DND-41 (cell line): ENCODE measurements at regions not wholly inside any gene's neighbourhood (a gene's known extent, or its start where the extent isn't known, plus 50 kb on each side); places are given as distances from the start of the nearest gene placed in this dataset.

Experiments
- ATAC-seq: fragments of 200-7000 bp; cut with Tn5 transposase; 3 replicates; pipeline ENCODE4 v1.9.1; 2021; ENCODE audit warnings: low read depth; ENCODE audit not compliant: insufficient read depth
- DNase-seq: peaks from one replicate; pipeline ENCODE4 v3.0.0-alpha.2; 2020
- H2AFZ ChIP-seq: 2 replicates; pipeline ENCODE4 v1.6.0; 2012; ENCODE audit warnings: low read depth, low read length
- H3K27ac ChIP-seq: 2 replicates; pipeline ENCODE4 v1.5.1; 2012; ENCODE audit warnings: low read length, inconsistent platforms
- H3K27me3 ChIP-seq: fragments of 200-600 bp; sonication (generic); 2 replicates; pipeline ENCODE4 v1.6.0; 2012; ENCODE audit warnings: low read length, mild to moderate bottlenecking, inconsistent platforms; ENCODE audit not compliant: insufficient read depth, poor library complexity
- H3K36me3 ChIP-seq: 2 replicates; pipeline ENCODE4 v1.5.1; 2012; ENCODE audit warnings: low read length, inconsistent platforms; ENCODE audit not compliant: insufficient read depth
- H3K4me1 ChIP-seq: 2 replicates; pipeline ENCODE4 v1.5.1; 2012; ENCODE audit warnings: mild to moderate bottlenecking, low read length; ENCODE audit not compliant: insufficient read depth
- H3K4me2 ChIP-seq: 2 replicates; pipeline ENCODE4 v1.6.0; 2012; ENCODE audit warnings: mild to moderate bottlenecking, moderate library complexity, low read length, inconsistent platforms; ENCODE audit not compliant: insufficient read depth
- H3K4me3 ChIP-seq, 2 experiments: fragments of 200-600 bp in 1 of 2; shearing (Covaris generic) in 1 of 2; 2 replicates each; pipeline ENCODE4 v1.5.1; 2012 to 2016; ENCODE audit warnings: inconsistent platforms in 2 of 2, low read length in 2 of 2, mild to moderate bottlenecking in 2 of 2, low read depth in 1 of 2, moderate library complexity in 1 of 2
- H3K79me2 ChIP-seq: 2 replicates; pipeline ENCODE4 v1.6.0; 2012; ENCODE audit warnings: low read length, inconsistent platforms; ENCODE audit not compliant: insufficient read depth
- H3K9ac ChIP-seq: 2 replicates; pipeline ENCODE4 v1.6.0; 2012; ENCODE audit warnings: low read depth, mild to moderate bottlenecking, inconsistent platforms, low read length, moderate library complexity
- H3K9me3 ChIP-seq: 2 replicates; pipeline ENCODE4 v1.5.1; 2012; ENCODE audit warnings: low read length, moderate library complexity, mild to moderate bottlenecking, inconsistent platforms; ENCODE audit not compliant: insufficient read depth, severe bottlenecking
- H4K20me1 ChIP-seq: 2 replicates; pipeline ENCODE4 v1.6.0; 2012; ENCODE audit warnings: low read length; ENCODE audit not compliant: insufficient read depth
- CTCF ChIP-seq: IDR thresholded peaks from 2 replicates; pipeline ENCODE4 v1.5.1; 2012; ENCODE audit warnings: borderline replicate concordance, low read length, moderate library complexity, mild to moderate bottlenecking; ENCODE audit not compliant: poor library complexity, severe bottlenecking; ENCODE audit errors: extremely low read depth
- EZH2 ChIP-seq: IDR thresholded peaks from 3 replicates; pipeline ENCODE4 v1.6.1; 2012; ENCODE audit warnings: borderline replicate concordance, low read depth, mild to moderate bottlenecking, moderate library complexity, low read length, inconsistent platforms; ENCODE audit not compliant: severe bottlenecking

- Histone ChIP-seq H3K9ac (no peak overlapping the region), H3K4me3 (no peak overlapping the region), H2AFZ (no peak overlapping the region), H3K9me3 (no peaks in the 10 kb centered on the region), H3K4me2 (no peak overlapping the region), H3K27me3 (no peaks in the 10 kb centered on the region), H3K36me3 (no peaks in the 10 kb centered on the region), H4K20me1 (no peaks in the 10 kb centered on the region), H3K27ac (no peak overlapping the region), H3K79me2 (no peaks in the 10 kb centered on the region), H3K4me1 (no peaks in the 10 kb centered on the region)
- no peak for DNase-seq
- ATAC-seq, result no peak
- TF ChIP-seq EZH2, result no peak
- no peak for TF ChIP-seq CTCF
These were observed 836.8 kb upstream of the LCORL start for GRCh38 chr4:18858229-18858922.

GRCh38 chr4:18850867-18851266 lies 829.3 kb upstream of the LCORL start:
- H3K9me3 ChIP-seq, result no peaks in the 10 kb centered on the region
- no peak for DNase-seq
- no peaks in the 10 kb centered on the region for H3K36me3 ChIP-seq
- ATAC-seq, result no peak
- no peaks in the 10 kb centered on the region for H3K79me2 ChIP-seq
- H3K4me3 ChIP-seq, result no peak overlapping the region
- no peak overlapping the region for H3K9ac ChIP-seq
- TF ChIP-seq EZH2 (no peak), CTCF (no peak)
- H3K4me2 ChIP-seq, result no peak overlapping the region
- no peak overlapping the region for H3K27ac ChIP-seq
- H2AFZ ChIP-seq, result no peak overlapping the region
- no peaks in the 10 kb centered on the region for H3K27me3 ChIP-seq
- H3K4me1 ChIP-seq, result no peaks in the 10 kb centered on the region
- no peaks in the 10 kb centered on the region for H4K20me1 ChIP-seq

DNA sequence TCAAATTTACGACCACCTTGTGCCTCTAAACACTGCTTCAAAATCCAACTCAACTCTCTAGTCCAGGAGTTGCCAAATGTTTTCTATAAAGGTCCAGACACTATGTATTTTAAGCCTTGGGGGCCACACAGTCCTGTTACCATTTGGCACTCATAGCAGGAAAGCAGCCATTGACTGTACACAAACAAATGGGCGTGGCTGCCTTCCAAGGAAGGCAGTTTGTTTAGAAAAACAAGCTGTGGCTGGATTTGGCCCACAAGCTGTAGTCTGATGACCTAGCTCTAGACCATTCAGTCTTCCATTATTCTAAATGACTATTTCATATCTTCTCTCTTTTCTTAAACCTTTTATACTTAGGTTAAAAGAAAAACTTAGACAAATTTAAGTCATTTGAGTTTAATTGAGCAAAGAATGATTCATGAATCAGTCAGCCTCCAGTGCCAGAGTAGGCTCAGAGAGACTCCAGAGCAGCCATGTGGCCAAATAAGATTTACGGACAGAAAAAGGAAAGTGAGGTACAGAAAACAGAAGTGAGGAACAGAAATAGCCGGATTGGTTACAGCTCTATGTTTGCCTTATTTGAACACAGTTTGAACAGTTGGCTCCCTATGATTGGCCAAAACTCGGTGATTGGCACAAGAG lies 825.8 kb upstream of the LCORL start:
- no peaks in the 10 kb centered on the region for H3K27me3 ChIP-seq
- no peak overlapping the region for H3K9ac ChIP-seq
- ATAC-seq (no peak), DNase-seq (no peak)
- H3K9me3 ChIP-seq, result peaks cover 10% of the 10 kb centered on the region
- no peak overlapping the region for H3K27ac ChIP-seq
- no peaks in the 10 kb centered on the region for H3K4me1 ChIP-seq
- H3K4me2 ChIP-seq, result no peak overlapping the region
- TF ChIP-seq CTCF (no peak), EZH2 (no peak)
- H4K20me1 ChIP-seq, result no peaks in the 10 kb centered on the region
- H3K36me3 ChIP-seq, result no peaks in the 10 kb centered on the region
- no peak overlapping the region for H2AFZ ChIP-seq
- H3K79me2 ChIP-seq, result no peaks in the 10 kb centered on the region
- no peak overlapping the region for H3K4me3 ChIP-seq
